ENCODE measurements at regions not wholly inside any gene's neighbourhood (a gene's known extent, or its start where the extent isn't known, plus 50 kb on each side); places are given as distances from the start of the nearest gene placed in this dataset.

GRCh38 chr2:64196963-64197362 lies 52.7 kb upstream of the PELI1 start:
- Histone ChIP-seq H3K9ac (no peak overlapping the region), H3K4me2 (ENCODE audit: low read length) (no peak overlapping the region), H3K9me3 (ENCODE audit: control insufficient read depth, low read length) (no peaks in the 10 kb centered on the region), H3K27ac (no peak overlapping the region), H3K4me3 (ENCODE audit: low read depth, low read length) (no peak overlapping the region), H3K27me3 (ENCODE audit: control insufficient read depth, insufficient read depth, low read length) (no peaks in the 10 kb centered on the region), H3K4me1 (no peaks in the 10 kb centered on the region), H2AFZ (no peak overlapping the region), H3K36me3 (ENCODE audit: control insufficient read depth, insufficient read depth, low read length) (no peaks in the 10 kb centered on the region), H3K79me2 (no peaks in the 10 kb centered on the region)
- no peak for TF ChIP-seq CTCF (IDR thresholded peaks at IDR 0.05)

- Histone ChIP-seq H3K27ac (no peak overlapping the region), H3K4me2 (ENCODE audit: low read length) (no peak overlapping the region), H3K4me3 (ENCODE audit: low read depth, low read length) (no peak overlapping the region), H3K9me3 (ENCODE audit: control insufficient read depth, low read length) (no peaks in the 10 kb centered on the region), H3K9ac (no peak overlapping the region), H3K36me3 (ENCODE audit: control insufficient read depth, insufficient read depth, low read length) (no peaks in the 10 kb centered on the region), H3K79me2 (no peaks in the 10 kb centered on the region), H3K27me3 (ENCODE audit: control insufficient read depth, insufficient read depth, low read length) (no peaks in the 10 kb centered on the region), H3K4me1 (peaks cover 7% of the 10 kb centered on the region), H2AFZ (no peak overlapping the region)
- no peak for TF ChIP-seq CTCF (IDR thresholded peaks at IDR 0.05)
These were observed 56.9 kb upstream of the PELI1 start for GRCh38 chr2:64201151-64201550.

GRCh38 chr2:64202206-64202845 lies 58.1 kb upstream of the PELI1 start:
- Histone ChIP-seq H3K4me1 (peaks cover 7% of the 10 kb centered on the region), H3K79me2 (no peaks in the 10 kb centered on the region), H3K4me2 (ENCODE audit: low read length) (no peak overlapping the region), H3K27me3 (ENCODE audit: control insufficient read depth, insufficient read depth, low read length) (no peaks in the 10 kb centered on the region), H3K27ac (no peak overlapping the region), H3K4me3 (ENCODE audit: low read depth, low read length) (no peak overlapping the region), H3K9ac (no peak overlapping the region), H3K9me3 (ENCODE audit: control insufficient read depth, low read length) (no peaks in the 10 kb centered on the region), H2AFZ (no peak overlapping the region), H3K36me3 (ENCODE audit: control insufficient read depth, insufficient read depth, low read length) (no peaks in the 10 kb centered on the region)
- TF ChIP-seq CTCF (IDR thresholded peaks at IDR 0.05): no peak

GRCh38 chr2:64203131-64203857 lies 59.1 kb upstream of the PELI1 start:
- TF ChIP-seq CTCF (IDR thresholded peaks at IDR 0.05): no peak
- Histone ChIP-seq H3K27me3 (ENCODE audit: control insufficient read depth, insufficient read depth, low read length) (no peaks in the 10 kb centered on the region), H3K36me3 (ENCODE audit: control insufficient read depth, insufficient read depth, low read length) (no peaks in the 10 kb centered on the region), H3K79me2 (no peaks in the 10 kb centered on the region), H2AFZ (peak overlapping the region; percentile 80), H3K4me2 (ENCODE audit: low read length) (no peak overlapping the region), H3K9me3 (ENCODE audit: control insufficient read depth, low read length) (no peaks in the 10 kb centered on the region), H3K27ac (no peak overlapping the region), H3K4me3 (ENCODE audit: low read depth, low read length) (no peak overlapping the region), H3K9ac (no peak overlapping the region), H3K4me1 (peaks cover 7% of the 10 kb centered on the region)
